ENCODE measurements at regions not wholly inside any gene's neighbourhood (a gene's known extent, or its start where the extent isn't known, plus 50 kb on each side); places are given as distances from the start of the nearest gene placed in this dataset.

DNA sequence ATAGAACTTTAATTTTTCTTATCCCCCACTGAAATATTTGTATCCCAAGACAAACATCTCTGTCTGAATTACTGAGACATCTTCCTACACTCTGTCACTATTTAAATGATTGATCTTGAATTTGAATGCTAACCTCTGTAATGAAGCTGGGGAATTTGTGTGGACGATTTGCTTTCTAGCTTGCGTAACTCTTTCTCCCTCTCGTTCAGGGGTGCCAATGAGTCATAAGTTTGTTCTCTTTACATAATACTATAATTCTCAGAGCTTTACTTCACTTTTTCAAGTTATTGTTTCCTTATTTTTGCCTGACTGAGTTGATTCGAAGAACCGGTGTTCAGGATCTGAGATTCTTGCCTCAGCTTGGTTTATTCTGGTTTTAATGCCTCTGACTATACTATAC lies 783.3 kb upstream of the CADM2 start (continued):
- no peak for TF ChIP-seq CTCF (IDR thresholded peaks at IDR 0.05; ENCODE audit: low read depth, low read length, missing input control)
- TF ChIP-seq YY1 (IDR thresholded peaks at IDR 0.05): no peak
- TF ChIP-seq RXRA (IDR thresholded peaks at IDR 0.05): no peak
- no peak for TF ChIP-seq GABPA (IDR thresholded peaks at IDR 0.05 in 1 of 2, conservative IDR thresholded peaks at IDR 0.05 in 1 of 2)
- no peak for TF ChIP-seq FOXA1 (IDR thresholded peaks at IDR 0.05)
- TF ChIP-seq ATF3 (IDR thresholded peaks at IDR 0.05): no peak

DNA sequence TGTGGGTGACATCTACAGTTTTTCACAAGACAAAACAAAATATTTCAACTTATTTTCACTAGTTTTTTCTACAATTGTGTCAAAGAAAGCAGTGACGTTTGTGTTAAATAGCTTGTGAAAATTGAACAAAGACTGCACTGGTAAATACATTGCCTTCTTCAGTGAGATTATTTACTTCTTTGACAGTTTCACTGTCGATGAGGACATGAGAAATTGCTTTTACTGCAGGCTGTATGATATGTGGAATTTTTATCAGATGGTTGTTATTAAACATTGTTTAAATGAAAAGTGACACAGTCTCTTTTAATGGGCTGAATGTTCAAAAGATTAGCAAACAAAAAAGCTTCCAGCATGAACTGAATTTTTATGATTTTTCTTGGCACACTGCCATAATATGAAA lies 773.9 kb upstream of the CADM2 start:
- Histone ChIP-seq H3K4me1 (ENCODE audit: control insufficient read depth in 4 of 4, insufficient read depth in 4 of 4, low read length in 3 of 4) (no peaks in the 10 kb centered on the region), H3K9ac (ENCODE audit: low read depth in 1 of 2, low read length in 2 of 2) (no peak overlapping the region), H3K27ac (ENCODE audit: low read depth in 1 of 2, low read length in 2 of 2) (no peak overlapping the region), H3K9me3 (ENCODE audit: control insufficient read depth in 4 of 4, low read length in 3 of 4) (peaks cover 0 to 2% (median 0%) of the 10 kb centered on the region in 4 donors), H3K27me3 (ENCODE audit: control insufficient read depth in 4 of 4, insufficient read depth in 4 of 4, low read length in 3 of 4) (no peaks in the 10 kb centered on the region), H3K36me3 (ENCODE audit: control insufficient read depth in 4 of 4, insufficient read depth in 3 of 4, low read depth in 1 of 4, low read length in 3 of 4) (no peaks in the 10 kb centered on the region), H3K4me3 (ENCODE audit: low read depth in 1 of 3, low read length in 3 of 3) (no peak overlapping the region)
- DNase-seq (ENCODE audit: low spot score): no peak
- WGBS: 55% methylated on average over 2 of the region's 2 CpGs
- TF ChIP-seq, protein P1, sequence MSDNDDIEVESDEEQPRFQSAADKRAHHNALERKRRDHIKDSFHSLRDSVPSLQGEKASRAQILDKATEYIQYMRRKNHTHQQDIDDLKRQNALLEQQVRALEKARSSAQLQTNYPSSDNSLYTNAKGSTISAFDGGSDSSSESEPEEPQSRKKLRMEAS (IDR thresholded peaks at IDR 0.05): no peak
- TF ChIP-seq FOXA1 (IDR thresholded peaks at IDR 0.05): no peak
- no peak for TF ChIP-seq ZBTB33 (IDR thresholded peaks at IDR 0.05)
- no peak for TF ChIP-seq TAF1 (conservative IDR thresholded peaks at IDR 0.05)
- no peak for TF ChIP-seq RXRA (IDR thresholded peaks at IDR 0.05)

GRCh38 chr3:84194029-84194428 lies 764.8 kb upstream of the CADM2 start:
- no peak for TF ChIP-seq JUND (IDR thresholded peaks at IDR 0.05)
- Histone ChIP-seq H3K4me1 (ENCODE audit: control insufficient read depth in 4 of 4, insufficient read depth in 4 of 4, low read length in 3 of 4) (no peaks in the 10 kb centered on the region), H3K9ac (ENCODE audit: low read depth in 1 of 2, low read length in 2 of 2) (no peak overlapping the region), H3K27me3 (ENCODE audit: control insufficient read depth in 4 of 4, insufficient read depth in 4 of 4, low read length in 3 of 4) (no peaks in the 10 kb centered on the region), H3K27ac (ENCODE audit: low read depth in 1 of 2, low read length in 2 of 2) (no peak overlapping the region), H3K9me3 (ENCODE audit: control insufficient read depth in 4 of 4, low read length in 3 of 4) (peaks cover 0 to 14% (median 7%) of the 10 kb centered on the region in 4 donors), H3K4me3 (ENCODE audit: low read depth in 1 of 3, low read length in 3 of 3) (no peak overlapping the region), H3K36me3 (ENCODE audit: control insufficient read depth in 4 of 4, insufficient read depth in 3 of 4, low read depth in 1 of 4, low read length in 3 of 4) (no peaks in the 10 kb centered on the region)
- DNase-seq (ENCODE audit: low spot score): no peak
- WGBS: 59% methylated on average over 1 of the region's 1 CpG

- H3K27me3 ChIP-seq (ENCODE audit: control insufficient read depth in 4 of 4, insufficient read depth in 4 of 4, low read length in 3 of 4): no peaks in the 10 kb centered on the region
- no peaks in the 10 kb centered on the region for H3K4me1 ChIP-seq (ENCODE audit: control insufficient read depth in 4 of 4, insufficient read depth in 4 of 4, low read length in 3 of 4)
- no peak overlapping the region for H3K9ac ChIP-seq (ENCODE audit: low read depth in 1 of 2, low read length in 2 of 2)
- no peak overlapping the region for H3K27ac ChIP-seq (ENCODE audit: low read depth in 1 of 2, low read length in 2 of 2)
- no peak overlapping the region for H3K4me3 ChIP-seq (ENCODE audit: low read depth in 1 of 3, low read length in 3 of 3)
- DNase-seq (ENCODE audit: low spot score): no peak
- no peaks in the 10 kb centered on the region for H3K36me3 ChIP-seq (ENCODE audit: control insufficient read depth in 4 of 4, insufficient read depth in 3 of 4, low read depth in 1 of 4, low read length in 3 of 4)
- H3K9me3 ChIP-seq (ENCODE audit: control insufficient read depth in 4 of 4, low read length in 3 of 4): no peaks in the 10 kb centered on the region
- TF ChIP-seq GABPA (IDR thresholded peaks at IDR 0.05 in 1 of 2, conservative IDR thresholded peaks at IDR 0.05 in 1 of 2) (no peak), FOXA1 (IDR thresholded peaks at IDR 0.05) (no peak), HNF4A (conservative IDR thresholded peaks at IDR 0.05) (no peak), JUND (IDR thresholded peaks at IDR 0.05) (no peak), NR2F2 (IDR thresholded peaks at IDR 0.05) (no peak), EGR1 (IDR thresholded peaks at IDR 0.05; ENCODE audit: low read depth in 2 of 2) (no peak), TAF1 (conservative IDR thresholded peaks at IDR 0.05) (no peak), SP1 (IDR thresholded peaks at IDR 0.05) (no peak), CTCF (IDR thresholded peaks at IDR 0.05; ENCODE audit: low read depth, low read length, missing input control) (no peak), RAD21 (IDR thresholded peaks at IDR 0.05) (no peak)
- TF ChIP-seq, protein P2, sequence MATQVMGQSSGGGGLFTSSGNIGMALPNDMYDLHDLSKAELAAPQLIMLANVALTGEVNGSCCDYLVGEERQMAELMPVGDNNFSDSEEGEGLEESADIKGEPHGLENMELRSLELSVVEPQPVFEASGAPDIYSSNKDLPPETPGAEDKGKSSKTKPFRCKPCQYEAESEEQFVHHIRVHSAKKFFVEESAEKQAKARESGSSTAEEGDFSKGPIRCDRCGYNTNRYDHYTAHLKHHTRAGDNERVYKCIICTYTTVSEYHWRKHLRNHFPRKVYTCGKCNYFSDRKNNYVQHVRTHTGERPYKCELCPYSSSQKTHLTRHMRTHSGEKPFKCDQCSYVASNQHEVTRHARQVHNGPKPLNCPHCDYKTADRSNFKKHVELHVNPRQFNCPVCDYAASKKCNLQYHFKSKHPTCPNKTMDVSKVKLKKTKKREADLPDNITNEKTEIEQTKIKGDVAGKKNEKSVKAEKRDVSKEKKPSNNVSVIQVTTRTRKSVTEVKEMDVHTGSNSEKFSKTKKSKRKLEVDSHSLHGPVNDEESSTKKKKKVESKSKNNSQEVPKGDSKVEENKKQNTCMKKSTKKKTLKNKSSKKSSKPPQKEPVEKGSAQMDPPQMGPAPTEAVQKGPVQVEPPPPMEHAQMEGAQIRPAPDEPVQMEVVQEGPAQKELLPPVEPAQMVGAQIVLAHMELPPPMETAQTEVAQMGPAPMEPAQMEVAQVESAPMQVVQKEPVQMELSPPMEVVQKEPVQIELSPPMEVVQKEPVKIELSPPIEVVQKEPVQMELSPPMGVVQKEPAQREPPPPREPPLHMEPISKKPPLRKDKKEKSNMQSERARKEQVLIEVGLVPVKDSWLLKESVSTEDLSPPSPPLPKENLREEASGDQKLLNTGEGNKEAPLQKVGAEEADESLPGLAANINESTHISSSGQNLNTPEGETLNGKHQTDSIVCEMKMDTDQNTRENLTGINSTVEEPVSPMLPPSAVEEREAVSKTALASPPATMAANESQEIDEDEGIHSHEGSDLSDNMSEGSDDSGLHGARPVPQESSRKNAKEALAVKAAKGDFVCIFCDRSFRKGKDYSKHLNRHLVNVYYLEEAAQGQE (IDR thresholded peaks at IDR 0.05): no peak
- TF ChIP-seq, protein P1 (IDR thresholded peaks at IDR 0.05): no peak
These were observed 749.3 kb upstream of the CADM2 start for GRCh38 chr3:84209474-84209873.

Data from liver (tissue), 8 donors.